ENCODE measurements at regions not wholly inside any gene's neighbourhood (a gene's known extent, or its start where the extent isn't known, plus 50 kb on each side); places are given as distances from the start of the nearest gene placed in this dataset.

GRCh38 chr1:5369223-5369622 lies 623.0 kb downstream of the NPHP4 start:
- DNase-seq, result no peak

- no peak for DNase-seq
These were observed 624.0 kb downstream of the NPHP4 start for GRCh38 chr1:5368201-5368600.

- DNase-seq, result no peak
These were observed 624.9 kb downstream of the NPHP4 start for GRCh38 chr1:5367306-5367705.

GRCh38 chr1:5365751-5366150 lies 626.5 kb downstream of the NPHP4 start:
- DNase-seq, result no peak

GRCh38 chr1:5364591-5364990 lies 627.6 kb downstream of the NPHP4 start:
- no peak for DNase-seq

- no peak for DNase-seq
These were observed 637.5 kb downstream of the NPHP4 start for GRCh38 chr1:5354681-5355080.

- DNase-seq, result no peak
These were observed 640.9 kb downstream of the NPHP4 start for GRCh38 chr1:5351366-5351765.

GRCh38 chr1:5349526-5349925 lies 642.7 kb downstream of the NPHP4 start:
- DNase-seq, result no peak

- no peak for DNase-seq
These were observed 643.3 kb downstream of the NPHP4 start for GRCh38 chr1:5348732-5349465.

- DNase-seq, result no peak
These were observed 644.5 kb downstream of the NPHP4 start for GRCh38 chr1:5347726-5348125.

- DNase-seq, result no peak
These were observed 646.7 kb downstream of the NPHP4 start for GRCh38 chr1:5345556-5345955.

GRCh38 chr1:5343256-5344020 lies 648.8 kb downstream of the NPHP4 start:
- DNase-seq, result no peak

- no peak for DNase-seq
These were observed 649.4 kb downstream of the NPHP4 start for GRCh38 chr1:5342830-5343229.

- no peak for DNase-seq
These were observed 650.1 kb downstream of the NPHP4 start for GRCh38 chr1:5342172-5342571.

GRCh38 chr1:5341471-5341870 lies 650.8 kb downstream of the NPHP4 start:
- no peak for DNase-seq

- no peak for DNase-seq
These were observed 651.6 kb downstream of the NPHP4 start for GRCh38 chr1:5340560-5341130.

GRCh38 chr1:5338466-5338865 lies 653.8 kb downstream of the NPHP4 start:
- no peak for DNase-seq

GRCh38 chr1:5333291-5333690 lies 658.9 kb downstream of the NPHP4 start:
- no peak for DNase-seq

GRCh38 chr1:5331101-5331500 lies 661.1 kb downstream of the NPHP4 start:
- DNase-seq, result no peak

GRCh38 chr1:5329068-5329739 lies 663.0 kb downstream of the NPHP4 start:
- DNase-seq, result no peak

- no peak for DNase-seq
These were observed 667.3 kb downstream of the NPHP4 start for GRCh38 chr1:5324883-5325282.

- DNase-seq, result no peak
These were observed 663.9 kb downstream of the AJAP1 start for GRCh38 chr1:5318143-5318816.

- DNase-seq, result no peak
These were observed 663.0 kb downstream of the AJAP1 start for GRCh38 chr1:5317391-5317790.
